Osteoblast (primary cell): ENCODE measurements at regions not wholly inside any gene's neighbourhood (a gene's known extent, or its start where the extent isn't known, plus 50 kb on each side); places are given as distances from the start of the nearest gene placed in this dataset. TPM values are rescaled to one million over a fixed set of nuclear protein-coding genes. Genes with fewer than 3 reads are reported as not detected.
"Not testable (repeated sequence)": the region's sequence is repeated elsewhere in the genome, so short reads cannot be mapped to it uniquely, and the experiment has no call there.

Experiments
- DNase-seq: peaks from one replicate; pipeline ENCODE4 v3.0.0; 2011; ENCODE audit warnings: low spot score, mixed read lengths; ENCODE audit not compliant: insufficient read length; ENCODE audit errors: missing footprints
- H2AFZ ChIP-seq: 2 replicates; pipeline ENCODE4 v1.6.0; 2011; ENCODE audit warnings: mild to moderate bottlenecking, low read length
- H3K27ac ChIP-seq: 2 replicates; pipeline ENCODE4 v1.5.1; 2011; ENCODE audit warnings: mild to moderate bottlenecking, low read depth, low read length, moderate library complexity
- H3K27me3 ChIP-seq: 2 replicates; pipeline ENCODE4 v1.6.0; 2012; ENCODE audit warnings: mild to moderate bottlenecking, control low read depth, inconsistent platforms, low read length, moderate library complexity; ENCODE audit not compliant: insufficient read depth
- H3K36me3 ChIP-seq: 2 replicates; pipeline ENCODE4 v1.5.1; 2011; ENCODE audit warnings: mild to moderate bottlenecking, low read length, control low read depth, moderate library complexity; ENCODE audit not compliant: insufficient read depth
- H3K4me1 ChIP-seq: 2 replicates; pipeline ENCODE4 v1.5.1; 2011; ENCODE audit warnings: mild to moderate bottlenecking, low read length, control low read depth, moderate library complexity; ENCODE audit not compliant: insufficient read depth
- H3K4me2 ChIP-seq: 2 replicates; pipeline ENCODE4 v1.6.0; 2011; ENCODE audit warnings: mild to moderate bottlenecking, low read length; ENCODE audit not compliant: insufficient read depth
- H3K4me3 ChIP-seq: fragments of 200-600 bp; sonication (generic); 3 replicates; pipeline ENCODE4 v1.5.1; 2012; ENCODE audit warnings: mild to moderate bottlenecking, low read length, inconsistent platforms; ENCODE audit not compliant: insufficient read depth
- H3K79me2 ChIP-seq: 2 replicates; pipeline ENCODE4 v1.6.0; 2012; ENCODE audit warnings: mild to moderate bottlenecking, low read length, control low read depth, inconsistent platforms; ENCODE audit not compliant: insufficient read depth
- H3K9me3 ChIP-seq: 2 replicates; pipeline ENCODE4 v1.5.1; 2011; ENCODE audit warnings: low read depth, low read length, control low read depth
- H4K20me1 ChIP-seq: 2 replicates; pipeline ENCODE4 v1.6.0; 2012; ENCODE audit warnings: mild to moderate bottlenecking, low read length, control low read depth; ENCODE audit not compliant: insufficient read depth
- CTCF ChIP-seq: IDR thresholded peaks from 2 replicates; pipeline ENCODE4 v1.5.1; 2011; ENCODE audit warnings: mild to moderate bottlenecking, low read depth, low read length, moderate library complexity; ENCODE audit errors: extremely low read depth
- small RNA-seq: library from RNA; depleted of rRNA; stranded (forward); fragments of <200 nt; gene quantifications from one replicate; pipeline ENCODE3, GENCODE V24; 2012

GRCh38 chr12:33944703-33945437, 77.4 kb upstream of the ALG10 start:
- TF ChIP-seq CTCF = no peak
- peaks cover 4% of the 10 kb centered on the region for H3K9me3 ChIP-seq
- no peak overlapping the region for H3K27ac ChIP-seq
- no peak overlapping the region for H2AFZ ChIP-seq
- no peaks in the 10 kb centered on the region for H3K36me3 ChIP-seq
- H3K27me3 ChIP-seq = no peaks in the 10 kb centered on the region
- H3K79me2 ChIP-seq = no peaks in the 10 kb centered on the region
- no peaks in the 10 kb centered on the region for H3K4me1 ChIP-seq
- H3K4me2 ChIP-seq = no peak overlapping the region
- H4K20me1 ChIP-seq = no peaks in the 10 kb centered on the region
- DNase-seq = no peak
- H3K4me3 ChIP-seq = no peak overlapping the region

- Histone ChIP-seq H3K4me3 (no peak overlapping the region), H3K4me2 (no peak overlapping the region), H2AFZ (no peak overlapping the region), H3K9me3 (peaks cover 4% of the 10 kb centered on the region), H3K27ac (no peak overlapping the region), H3K4me1 (no peaks in the 10 kb centered on the region), H3K79me2 (no peaks in the 10 kb centered on the region), H3K27me3 (no peaks in the 10 kb centered on the region), H3K36me3 (no peaks in the 10 kb centered on the region), H4K20me1 (no peaks in the 10 kb centered on the region)
- TF ChIP-seq CTCF = no peak
- no peak for DNase-seq
Observed at GRCh38 chr12:33945438-33945784, 76.9 kb upstream of the ALG10 start.

- not testable (repeated sequence) for H4K20me1 ChIP-seq, DNase-seq, H3K27ac ChIP-seq, H2AFZ ChIP-seq, H3K36me3 ChIP-seq, H3K9me3 ChIP-seq, H3K4me1 ChIP-seq, H3K4me2 ChIP-seq, H3K27me3 ChIP-seq, H3K79me2 ChIP-seq, H3K4me3 ChIP-seq
Observed at GRCh38 chr12:33966219-33966618, 56.1 kb upstream of the ALG10 start.

- DNase-seq = no peak
- H3K4me2 ChIP-seq = no peak overlapping the region
- no peaks in the 10 kb centered on the region for H3K79me2 ChIP-seq
- H2AFZ ChIP-seq = no peak overlapping the region
- H3K4me1 ChIP-seq = no peaks in the 10 kb centered on the region
- no peaks in the 10 kb centered on the region for H4K20me1 ChIP-seq
- H3K27me3 ChIP-seq = no peaks in the 10 kb centered on the region
- no peaks in the 10 kb centered on the region for H3K9me3 ChIP-seq
- H3K4me3 ChIP-seq = no peak overlapping the region
- H3K27ac ChIP-seq = no peak overlapping the region
- no peak for TF ChIP-seq CTCF
- no peaks in the 10 kb centered on the region for H3K36me3 ChIP-seq
Observed at GRCh38 chr12:33967760-33968159, 54.5 kb upstream of the ALG10 start.

Small RNA genes in the stretch of these regions (small RNA-seq; reads per million reads assigned to genes)
- gene RNU6-400P = not detected
- not detected for gene RNU6-472P
